ENCODE measurements at regions not wholly inside any gene's neighbourhood (a gene's known extent, or its start where the extent isn't known, plus 50 kb on each side); places are given as distances from the start of the nearest gene placed in this dataset.

DNA sequence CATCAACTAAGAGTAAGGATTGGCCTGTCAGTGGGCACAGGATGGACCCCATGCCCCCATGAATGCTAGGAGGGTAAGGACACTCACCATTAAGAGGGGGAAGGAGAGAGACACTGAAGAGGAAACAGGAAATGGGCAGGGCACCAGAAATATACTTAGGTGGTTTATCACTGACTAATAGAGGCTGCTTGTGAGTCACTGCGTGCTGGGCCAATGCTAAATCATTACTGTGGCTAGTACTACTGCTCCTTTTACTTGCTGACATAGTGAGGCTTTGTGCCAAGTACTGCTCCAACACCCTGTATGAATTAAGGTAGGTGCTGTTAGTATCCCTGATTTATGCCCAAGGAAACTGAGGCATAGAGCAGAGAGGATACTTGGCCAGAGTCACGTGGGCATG lies 130.4 kb upstream of the FRMPD4 start:
- Histone ChIP-seq H3K9ac (ENCODE audit: extremely low read depth, insufficient read length, low read length) (no peak overlapping the region), H3K18ac (ENCODE audit: insufficient read length, low read depth, low read length) (no peak overlapping the region), H2AK5ac (ENCODE audit: insufficient read length, low read length) (no peak overlapping the region), H3K9me3 (ENCODE audit: control insufficient read depth, low read depth, low read length) (no peaks in the 10 kb centered on the region), H2BK20ac (ENCODE audit: low read depth, low read length, poor library complexity, severe bottlenecking) (no peak overlapping the region), H2BK120ac (ENCODE audit: low read depth, low read length, poor library complexity, severe bottlenecking) (no peak overlapping the region), H3K23ac (ENCODE audit: insufficient read length, low read depth, low read length) (no peak overlapping the region), H4K20me1 (ENCODE audit: control insufficient read depth, insufficient read depth, insufficient read length) (no peaks in the 10 kb centered on the region), H3K79me1 (ENCODE audit: insufficient read depth, low read depth, low read length, poor library complexity, severe bottlenecking) (no peaks in the 10 kb centered on the region), H2BK12ac (ENCODE audit: insufficient read length, low read depth, low read length) (no peak overlapping the region), H4K8ac (replicated peaks; ENCODE audit: insufficient read length, low read depth, low read length) (no peak overlapping the region), H3K4me2 (ENCODE audit: insufficient read depth, insufficient read length, low read length) (no peak overlapping the region), H3K4me1 (ENCODE audit: insufficient read depth, low read length) (no peaks in the 10 kb centered on the region), H2BK15ac (ENCODE audit: low read depth, low read length) (no peak overlapping the region), H3T11ph (ENCODE audit: low read length) (no peak overlapping the region), H3K79me2 (ENCODE audit: insufficient read depth, low read length) (no peaks in the 10 kb centered on the region; the same call in 1 of the 2 replicates), H4K91ac (ENCODE audit: insufficient read length, low read depth, low read length) (no peak overlapping the region), H3K27ac (ENCODE audit: insufficient read length, low read depth, low read length) (no peak overlapping the region), H3K14ac (ENCODE audit: insufficient read depth, low read length) (no peak overlapping the region), H3K23me2 (ENCODE audit: insufficient read length, low read depth, low read length, poor library complexity, severe bottlenecking) (no peaks in the 10 kb centered on the region), H2BK5ac (ENCODE audit: insufficient read length, low read length) (no peak overlapping the region), H3K4ac (ENCODE audit: low read depth, low read length) (no peak overlapping the region), H3K56ac (ENCODE audit: insufficient read length, low read depth, low read length) (no peak overlapping the region), H4K5ac (ENCODE audit: insufficient read length, low read depth, low read length) (no peak overlapping the region), H2AFZ (ENCODE audit: low read length) (no peak overlapping the region), H3K27me3 (ENCODE audit: insufficient read depth, low read length) (no peaks in the 10 kb centered on the region)
- WGBS (ENCODE audit: extremely low coverage, insufficient read length, low lambda C conversion rate), result no CpG with 5 or more reads among the region's 2 CpGs
- no peaks in the 10 kb centered on the region for H3K27me3 Mint-ChIP-seq (ENCODE audit: low read depth)
- no peak for TF ChIP-seq CTCF (conservative IDR thresholded peaks at IDR 0.05)
- H3K36me3 Mint-ChIP-seq (ENCODE audit: insufficient read depth in 1 of 3, low read depth in 3 of 3), result no peaks in the 10 kb centered on the region; a peak in 3 of 7 replicates
- no peak overlapping the region for H3K27ac Mint-ChIP-seq
- no peak for DNase-seq
- peaks cover 59 to 66% of the 10 kb centered on the region in 2 experiments for H3K9me3 Mint-ChIP-seq
- 0 out of 4 replicates have a peak, but pooled peaks cover 0 to 2% of the 10 kb centered on the region in 2 experiments for H3K4me1 Mint-ChIP-seq
- no peak overlapping the region for H3K4me3 Mint-ChIP-seq

Data from H9 (cell line).